Colonic mucosa (tissue), 4 donors: ENCODE measurements at regions not wholly inside any gene's neighbourhood (a gene's known extent, or its start where the extent isn't known, plus 50 kb on each side); places are given as distances from the start of the nearest gene placed in this dataset.

Experiments
- DNase-seq: peaks from one replicate; pipeline ENCODE4 v3.0.0-alpha.2; 2020
- H3K27ac ChIP-seq: fragments of 200-600 bp; one replicate; pipeline ENCODE4 v1.8.0; 2021
- H3K27me3 ChIP-seq: fragments of 200-600 bp; one replicate; pipeline ENCODE4 v1.8.0; 2021
- H3K36me3 ChIP-seq: fragments of 200-600 bp; one replicate; pipeline ENCODE4 v1.8.0; 2021
- H3K4me1 ChIP-seq: fragments of 200-600 bp; one replicate; pipeline ENCODE4 v1.8.0; 2021; ENCODE audit warnings: mild to moderate bottlenecking
- H3K4me3 ChIP-seq: fragments of 200-600 bp; one replicate; pipeline ENCODE4 v1.8.0; 2021
- H3K9ac ChIP-seq, 2 donors: one replicate each; pipeline ENCODE4 v1.7.0; 2013; ENCODE audit warnings: control low read depth in 2 of 2, low read depth in 2 of 2, low read length in 2 of 2
- H3K9me3 ChIP-seq: fragments of 200-600 bp; one replicate; pipeline ENCODE4 v1.8.0; 2021
- CTCF ChIP-seq: fragments of 200-600 bp; IDR thresholded peaks from one replicate; pipeline ENCODE4 v1.8.0; 2022; ENCODE audit warnings: antibody characterized with exemption, mild to moderate bottlenecking
- intact Hi-C: fragments of 100-400 bp; cut with DNase I; formaldehyde crosslinking; loops from one replicate; pipeline ENCODE4 v1.14.1; 2022
- donor health status: healthy.
- donor health status: DM: no; HTN: no; CAD: no.
- donor health status: DM: no; HTN: no; CAD: no.

GRCh38 chr17:33531311-33531710 lies 238.2 kb upstream of the ASIC2 start:
- no peak for TF ChIP-seq CTCF
- H3K27ac ChIP-seq: no peak overlapping the region
- no peaks in the 10 kb centered on the region for H3K9me3 ChIP-seq
- no peaks in the 10 kb centered on the region for H3K27me3 ChIP-seq
- H3K36me3 ChIP-seq: no peaks in the 10 kb centered on the region
- intact Hi-C loops: no loop called here
- no peak overlapping the region for H3K4me3 ChIP-seq
- DNase-seq: no peak
- no peaks in the 10 kb centered on the region for H3K4me1 ChIP-seq
- no peak overlapping the region for H3K9ac ChIP-seq

GRCh38 chr17:33534087-33534486 lies 241.0 kb upstream of the ASIC2 start:
- Histone ChIP-seq H3K9ac (no peak overlapping the region), H3K9me3 (no peaks in the 10 kb centered on the region), H3K27ac (no peak overlapping the region), H3K4me3 (no peak overlapping the region), H3K36me3 (no peaks in the 10 kb centered on the region), H3K4me1 (no peaks in the 10 kb centered on the region), H3K27me3 (no peaks in the 10 kb centered on the region)
- intact Hi-C loops: no loop called here
- no peak for DNase-seq
- no peak for TF ChIP-seq CTCF

GRCh38 chr17:33545124-33545523 lies 252.0 kb upstream of the ASIC2 start:
- no peak overlapping the region for H3K9ac ChIP-seq
- H3K4me3 ChIP-seq: no peak overlapping the region
- H3K4me1 ChIP-seq: no peaks in the 10 kb centered on the region
- H3K27ac ChIP-seq: no peak overlapping the region
- no peaks in the 10 kb centered on the region for H3K36me3 ChIP-seq
- DNase-seq: no peak
- no peaks in the 10 kb centered on the region for H3K9me3 ChIP-seq
- intact Hi-C loops: no loop called here
- TF ChIP-seq CTCF: no peak
- H3K27me3 ChIP-seq: no peaks in the 10 kb centered on the region

GRCh38 chr17:33550261-33550660 lies 257.2 kb upstream of the ASIC2 start:
- Histone ChIP-seq H3K9me3 (no peaks in the 10 kb centered on the region), H3K4me3 (no peak overlapping the region), H3K9ac (no peak overlapping the region), H3K27me3 (no peaks in the 10 kb centered on the region), H3K4me1 (no peaks in the 10 kb centered on the region), H3K36me3 (no peaks in the 10 kb centered on the region), H3K27ac (no peak overlapping the region)
- intact Hi-C loops: no loop called here
- DNase-seq: no peak
- no peak for TF ChIP-seq CTCF

DNA sequence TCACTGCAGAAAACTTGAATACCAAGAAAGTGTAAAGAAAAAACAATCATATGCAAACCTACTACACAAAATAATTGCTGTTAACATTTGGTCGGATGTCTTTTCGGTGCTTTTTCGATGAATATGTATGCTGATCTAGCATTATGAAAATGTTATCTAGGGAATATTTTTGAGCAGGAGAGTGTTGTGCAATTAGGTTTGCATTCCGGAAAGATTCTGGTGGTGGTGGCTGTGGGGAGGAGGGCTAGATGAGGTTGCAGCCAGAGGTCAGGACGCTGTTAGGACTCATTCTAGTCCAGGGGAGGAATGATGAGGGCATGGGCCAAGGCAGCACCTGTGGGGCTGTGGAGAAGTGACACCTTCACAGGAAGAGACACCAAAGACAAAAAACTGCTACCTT lies 258.0 kb upstream of the ASIC2 start:
- Histone ChIP-seq H3K4me3 (no peak overlapping the region), H3K9ac (no peak overlapping the region), H3K36me3 (no peaks in the 10 kb centered on the region), H3K27me3 (no peaks in the 10 kb centered on the region), H3K4me1 (no peaks in the 10 kb centered on the region), H3K9me3 (no peaks in the 10 kb centered on the region), H3K27ac (no peak overlapping the region)
- DNase-seq: no peak
- no peak for TF ChIP-seq CTCF
- intact Hi-C loops: no loop called here

- H3K27ac ChIP-seq: no peak overlapping the region
- no peak overlapping the region for H3K4me3 ChIP-seq
- intact Hi-C loops: no loop called here
- no peak for DNase-seq
- H3K9ac ChIP-seq: no peak overlapping the region
- no peak for TF ChIP-seq CTCF
- H3K4me1 ChIP-seq: no peaks in the 10 kb centered on the region
- H3K36me3 ChIP-seq: no peaks in the 10 kb centered on the region
- H3K9me3 ChIP-seq: no peaks in the 10 kb centered on the region
- no peaks in the 10 kb centered on the region for H3K27me3 ChIP-seq
Measured at GRCh38 chr17:33551911-33552310, 258.8 kb upstream of the ASIC2 start.
